A549 (cell line): ENCODE measurements at regions not wholly inside any gene's neighbourhood (a gene's known extent, or its start where the extent isn't known, plus 50 kb on each side); places are given as distances from the start of the nearest gene placed in this dataset.
"Not testable (repeated sequence)": the region's sequence is repeated elsewhere in the genome, so short reads cannot be mapped to it uniquely, and the experiment has no call there.

Experiments
- EP300 ChIP-seq, 2 experiments: fragments of >200 bp; sonication (Bioruptor Twin); formaldehyde crosslinking; IDR thresholded peaks; 2 replicates in 1 of 2; 3 replicates in 1 of 2; pipeline ENCODE4 v1.6.1; 2016 to 2017
- NPAS2 ChIP-seq: fragments of 250-450 bp; sonication (Bioruptor Pico); IDR thresholded peaks from 2 replicates; pipeline ENCODE4 v1.8.0; 2022; ENCODE audit warnings: mild to moderate bottlenecking, moderate library complexity, borderline replicate concordance
- SREBF2 ChIP-seq: fragments of 450-650 bp; IDR thresholded peaks from 2 replicates; pipeline ENCODE4 v1.6.1; 2014; ENCODE audit warnings: mild to moderate bottlenecking, moderate library complexity

DNA sequence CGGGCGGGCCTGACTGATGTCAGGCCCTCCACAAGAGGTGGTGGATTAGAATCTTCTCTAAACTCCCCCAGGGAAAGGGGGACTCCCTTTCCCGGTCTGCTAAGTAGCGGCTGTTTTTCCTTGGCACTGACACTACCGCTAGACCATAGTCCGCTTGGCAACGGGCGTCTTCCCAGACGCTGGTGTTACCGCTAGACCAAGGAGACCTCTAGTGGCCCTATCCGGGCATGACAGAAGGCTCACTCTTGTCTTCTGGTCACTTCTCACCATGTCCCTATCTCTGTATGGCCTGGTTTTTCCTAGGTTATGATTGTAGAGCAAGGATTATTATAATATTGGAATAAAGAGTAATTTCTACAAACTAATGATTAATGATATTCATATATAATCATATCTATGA is 318.2 kb upstream of the DKK2 start:
- TF ChIP-seq EP300 (IDR thresholded peaks at IDR 0.05); NPAS2; SREBF2: not testable (repeated sequence)
